GM12873 (cell line): ENCODE measurements at regions not wholly inside any gene's neighbourhood (a gene's known extent, or its start where the extent isn't known, plus 50 kb on each side); places are given as distances from the start of the nearest gene placed in this dataset.

ENCODE experiments used
- TF ChIP-seq, protein P1 (sequence below): IDR thresholded peaks from 2 replicates; pipeline ENCODE4 v1.5.1; 2012; ENCODE audit warnings: low read depth, mild to moderate bottlenecking, moderate library complexity, low read length, control low read depth; ENCODE audit not compliant: insufficient read depth; ENCODE audit errors: missing control alignments

DNA sequence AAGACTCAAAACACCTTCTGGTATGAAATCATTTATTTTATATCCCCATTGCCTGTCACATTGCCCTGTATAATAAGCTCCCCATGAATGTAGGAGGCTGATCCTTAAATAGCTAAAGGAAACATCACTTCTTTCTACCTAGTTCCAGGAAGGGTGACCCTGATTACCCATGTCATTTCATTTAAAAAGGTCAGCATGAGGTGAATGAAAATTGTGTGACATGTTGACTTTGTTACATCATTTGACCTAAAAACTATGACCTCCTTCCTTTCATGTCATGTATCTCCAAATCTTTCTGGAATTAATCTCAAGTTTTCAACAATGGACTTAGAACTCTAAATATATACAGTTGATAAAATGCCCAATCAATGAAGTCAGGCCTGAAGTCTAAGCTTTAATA is 161.5 kb downstream of the AHR start:
- TF ChIP-seq, protein P1, sequence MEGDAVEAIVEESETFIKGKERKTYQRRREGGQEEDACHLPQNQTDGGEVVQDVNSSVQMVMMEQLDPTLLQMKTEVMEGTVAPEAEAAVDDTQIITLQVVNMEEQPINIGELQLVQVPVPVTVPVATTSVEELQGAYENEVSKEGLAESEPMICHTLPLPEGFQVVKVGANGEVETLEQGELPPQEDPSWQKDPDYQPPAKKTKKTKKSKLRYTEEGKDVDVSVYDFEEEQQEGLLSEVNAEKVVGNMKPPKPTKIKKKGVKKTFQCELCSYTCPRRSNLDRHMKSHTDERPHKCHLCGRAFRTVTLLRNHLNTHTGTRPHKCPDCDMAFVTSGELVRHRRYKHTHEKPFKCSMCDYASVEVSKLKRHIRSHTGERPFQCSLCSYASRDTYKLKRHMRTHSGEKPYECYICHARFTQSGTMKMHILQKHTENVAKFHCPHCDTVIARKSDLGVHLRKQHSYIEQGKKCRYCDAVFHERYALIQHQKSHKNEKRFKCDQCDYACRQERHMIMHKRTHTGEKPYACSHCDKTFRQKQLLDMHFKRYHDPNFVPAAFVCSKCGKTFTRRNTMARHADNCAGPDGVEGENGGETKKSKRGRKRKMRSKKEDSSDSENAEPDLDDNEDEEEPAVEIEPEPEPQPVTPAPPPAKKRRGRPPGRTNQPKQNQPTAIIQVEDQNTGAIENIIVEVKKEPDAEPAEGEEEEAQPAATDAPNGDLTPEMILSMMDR = no peak

DNA sequence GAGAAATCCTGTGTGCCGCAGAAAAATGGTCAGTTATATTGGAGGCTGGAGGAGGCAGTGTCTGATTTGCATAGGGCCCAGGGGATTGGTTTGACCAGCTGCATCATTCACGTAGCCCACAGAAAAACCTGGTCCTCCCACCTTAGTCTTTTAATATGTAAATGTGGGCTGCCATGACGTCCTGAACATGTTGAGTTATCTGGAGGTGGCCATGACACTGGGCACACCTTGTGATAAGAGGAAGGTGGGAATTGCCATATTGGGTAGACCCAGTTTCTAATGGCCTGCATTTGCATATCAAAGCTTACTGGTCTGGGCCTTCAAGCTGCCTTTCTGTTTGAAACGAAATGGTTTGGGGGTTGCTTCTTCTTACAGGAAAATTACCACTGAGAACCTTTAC is 162.2 kb downstream of the AHR start:
- TF ChIP-seq, protein P1 = no peak

DNA sequence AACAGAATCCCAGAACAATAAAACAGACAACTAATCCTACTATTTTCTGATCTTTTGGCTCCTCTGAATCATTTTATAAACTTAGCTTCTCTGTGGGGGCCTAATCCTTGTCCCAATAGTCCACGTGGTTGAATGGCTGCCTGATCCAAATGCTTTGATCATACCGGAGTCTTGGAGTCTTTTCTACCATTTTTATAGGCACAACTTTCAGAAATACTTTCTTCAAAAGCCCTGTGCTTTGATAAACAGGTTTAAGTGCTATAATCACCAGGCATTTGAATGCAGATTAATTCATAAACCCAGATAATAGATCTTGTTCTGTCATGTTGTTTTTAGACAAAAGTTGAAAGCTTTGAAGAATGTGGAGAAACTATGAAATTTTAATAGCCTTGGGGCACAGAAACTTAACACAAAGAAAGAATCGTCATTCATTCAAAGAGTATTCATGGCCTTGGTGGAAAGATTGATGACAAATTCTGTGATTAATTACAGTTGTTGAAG is 163.7 kb downstream of the AHR start:
- TF ChIP-seq, protein P1 = no peak

DNA sequence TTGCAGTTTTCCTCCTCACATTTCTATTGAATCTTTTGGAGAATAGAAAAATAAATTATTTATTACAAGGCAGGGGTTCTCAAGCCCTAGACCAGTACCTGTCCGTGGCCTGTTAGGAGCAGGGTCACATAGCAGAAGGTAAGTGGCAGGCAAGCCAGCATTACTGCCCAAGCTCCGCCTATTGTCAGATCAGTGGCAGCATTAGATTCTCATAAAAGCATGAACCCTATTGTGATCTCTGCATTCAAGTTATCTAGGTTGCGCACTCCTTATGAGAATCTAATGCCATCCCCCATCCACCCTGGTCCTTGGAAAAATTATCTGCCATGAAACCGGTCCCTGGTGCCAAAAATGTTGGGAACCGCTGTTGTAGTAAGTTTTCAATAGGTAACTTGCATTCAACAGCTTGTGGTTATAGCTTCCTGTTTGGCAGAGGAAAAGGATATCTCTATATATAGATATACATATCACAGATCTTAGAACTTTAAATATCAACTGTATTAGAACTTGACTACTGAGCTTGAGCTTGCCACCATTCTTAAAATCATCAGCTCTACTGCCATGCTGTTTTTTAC is 165.1 kb downstream of the AHR start:
- TF ChIP-seq, protein P1 = no peak

DNA sequence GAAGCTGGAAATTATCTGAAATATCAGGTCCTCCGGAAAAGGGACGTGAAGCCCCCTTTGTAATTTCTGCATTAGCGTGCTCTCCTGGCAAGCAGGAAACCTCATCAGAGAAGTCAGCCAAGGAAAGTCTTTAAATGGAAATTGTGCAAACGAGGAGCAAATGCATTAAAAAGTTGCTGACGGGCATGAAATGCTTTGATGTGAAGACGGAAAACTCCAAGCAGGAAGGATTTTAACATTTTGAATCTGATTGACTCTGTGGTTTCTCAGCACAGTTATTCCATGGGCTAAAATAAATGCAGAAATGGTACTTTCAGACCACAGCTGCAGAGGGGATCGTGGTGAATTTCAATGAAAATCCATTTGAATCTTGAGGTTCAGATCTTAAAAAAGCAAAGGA is 167.8 kb downstream of the AHR start:
- TF ChIP-seq, protein P1 = no peak

DNA sequence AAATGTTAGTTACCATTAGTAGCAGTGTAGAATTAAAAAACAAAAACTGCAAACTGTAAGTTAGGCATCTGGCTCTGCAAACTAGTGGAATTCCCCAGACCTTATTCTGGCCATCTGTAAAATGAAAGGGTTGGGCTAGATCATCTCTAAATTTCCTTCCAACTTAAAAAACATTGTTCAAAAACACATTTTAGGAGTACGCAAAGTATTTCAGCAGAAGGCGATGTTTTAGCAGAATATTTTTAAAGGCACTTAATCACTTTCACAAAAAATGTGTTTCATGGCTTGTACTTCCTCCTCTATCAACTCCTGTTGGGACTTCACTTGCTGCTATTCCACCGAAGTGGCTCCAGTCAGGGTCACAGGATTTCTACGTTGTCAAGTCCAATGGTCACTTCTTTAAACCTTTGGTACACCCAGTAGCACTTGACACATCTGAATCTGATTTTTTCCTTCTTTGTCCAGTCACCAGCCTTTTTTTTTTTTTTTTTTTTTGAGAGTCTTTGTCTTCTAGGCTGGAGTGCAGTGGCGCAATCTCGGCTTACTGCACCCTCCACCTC is 169.0 kb downstream of the AHR start:
- TF ChIP-seq, protein P1 = no peak

DNA sequence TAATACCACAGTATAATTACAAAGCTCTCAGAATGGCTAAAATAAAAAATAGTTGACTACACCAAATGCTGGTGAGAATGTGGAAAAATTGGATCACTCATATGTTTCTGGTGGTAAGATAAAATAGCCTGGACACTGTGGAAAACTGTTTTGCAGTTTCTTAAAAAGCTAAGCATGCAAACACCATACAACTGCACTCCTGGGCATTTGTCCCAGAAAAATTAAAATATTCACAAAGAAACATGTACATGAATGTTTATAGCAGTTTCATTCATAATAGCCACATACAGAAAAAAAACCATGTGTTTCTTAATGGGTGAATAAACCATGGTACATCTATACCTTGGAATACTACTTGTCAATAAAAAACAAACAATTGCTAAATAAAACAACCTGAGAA is 172.9 kb downstream of the AHR start:
- TF ChIP-seq, protein P1 = no peak
